GM12872 (cell line): ENCODE measurements at regions not wholly inside any gene's neighbourhood (a gene's known extent, or its start where the extent isn't known, plus 50 kb on each side); places are given as distances from the start of the nearest gene placed in this dataset.

Source experiments
- CTCF ChIP-seq: IDR thresholded peaks from 3 replicates; pipeline ENCODE4 v1.5.1; 2011; ENCODE audit warnings: low read depth, mild to moderate bottlenecking, low read length, moderate library complexity; ENCODE audit not compliant: insufficient read depth

GRCh38 chr12:90183201-90183600, 474.6 kb upstream of the ATP2B1 start:
- TF ChIP-seq CTCF, result no peak

- TF ChIP-seq CTCF, result no peak
These were observed 472.6 kb upstream of the ATP2B1 start for GRCh38 chr12:90181216-90181615.

- TF ChIP-seq CTCF, result no peak
These were observed 466.3 kb upstream of the ATP2B1 start for GRCh38 chr12:90174956-90175355.

DNA sequence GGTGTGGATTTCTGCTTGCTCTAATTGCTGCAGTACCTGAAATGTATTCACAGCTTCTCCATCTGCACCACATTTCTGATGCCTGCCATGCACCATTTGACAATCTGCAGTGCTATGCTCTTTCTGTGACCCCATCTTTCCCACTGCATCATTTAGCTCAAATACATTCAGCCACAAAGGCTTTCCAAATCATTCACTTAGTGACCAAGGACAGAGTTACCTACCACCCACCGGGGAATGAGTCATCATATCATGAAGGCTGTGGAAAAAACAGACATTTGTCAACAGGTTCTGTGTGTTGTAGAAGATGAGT, 465.5 kb upstream of the ATP2B1 start:
- no peak for TF ChIP-seq CTCF

DNA sequence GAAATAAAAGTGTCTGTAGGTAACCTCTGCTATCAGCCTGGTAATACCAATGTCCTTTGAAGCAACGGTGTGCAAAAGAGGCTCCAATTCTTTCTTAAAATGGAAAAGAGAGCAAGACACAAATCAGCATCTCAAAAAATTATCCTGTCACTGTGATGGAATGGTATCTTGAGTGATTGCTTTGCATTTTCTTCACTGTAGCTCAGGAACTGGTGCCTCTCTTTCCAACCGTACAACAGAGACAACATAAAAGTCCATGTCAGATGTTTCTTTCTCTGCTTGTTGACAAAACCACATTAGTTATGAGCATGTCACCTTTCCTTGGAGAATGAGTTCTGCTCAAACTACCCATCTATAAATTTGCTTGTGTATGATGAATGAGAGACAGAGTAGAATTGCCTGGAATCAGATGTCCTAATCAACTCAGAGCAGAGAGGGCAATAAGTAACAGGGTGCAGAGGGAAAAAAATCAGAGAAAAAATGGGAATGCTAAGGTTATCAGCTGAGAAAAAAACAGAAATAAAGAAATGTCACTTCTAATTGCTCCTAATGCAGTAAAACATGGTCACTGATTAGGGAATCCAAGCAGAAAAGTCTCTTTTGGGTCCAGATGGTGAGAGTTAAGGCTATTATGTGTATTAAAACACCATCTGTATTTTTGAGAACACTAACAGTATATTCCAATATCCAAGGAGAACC, 465.0 kb upstream of the ATP2B1 start:
- no peak for TF ChIP-seq CTCF

- no peak for TF ChIP-seq CTCF
These were observed 463.9 kb upstream of the ATP2B1 start for GRCh38 chr12:90172524-90172923.

DNA sequence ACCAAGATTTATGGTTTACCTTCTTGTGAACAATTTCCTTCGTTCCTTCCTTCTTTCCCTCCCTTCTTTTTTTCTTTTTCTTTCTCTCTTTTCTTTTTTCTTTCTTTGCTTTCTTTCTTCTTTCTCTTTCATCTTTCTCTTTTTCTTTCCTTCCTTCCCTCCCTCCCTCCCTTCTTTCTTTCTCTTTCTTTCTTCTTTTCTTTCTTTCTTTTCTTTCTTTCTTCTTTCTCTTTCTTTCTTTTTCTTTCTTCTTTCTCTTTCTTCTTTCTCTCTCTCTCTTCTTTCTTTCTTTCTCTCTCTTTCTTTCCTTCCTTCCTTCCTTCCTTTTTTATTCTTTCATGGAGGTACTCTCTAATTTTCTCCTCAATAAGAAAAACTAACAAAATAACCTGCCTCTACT, 462.1 kb upstream of the ATP2B1 start:
- no peak for TF ChIP-seq CTCF
